GM12878 (cell line): ENCODE measurements at regions not wholly inside any gene's neighbourhood (a gene's known extent, or its start where the extent isn't known, plus 50 kb on each side); places are given as distances from the start of the nearest gene placed in this dataset.

Source experiments
- ATAC-seq: fragments of 200-7000 bp; cut with Tn5 transposase; 3 replicates; pipeline ENCODE4 v1.9.1; 2020; ENCODE audit warnings: mild to moderate bottlenecking, moderate library complexity
- BruUV-seq: library from RNA; stranded (reverse); fragments of 400-500 nt; replicated peaks from 2 replicates; lab custom pipeline; 2021; lab: Mats Ljungman, UMichigan
- CTCF ChIA-PET: fragments of 300-600 bp; sonication (Branson Sonifier 250); formaldehyde crosslinking; extraction: SDS; loops from one replicate; lab custom pipeline; 2021; ENCODE audit warnings: inconsistent platforms; lab: Yijun Ruan, JAX
- POLR2A ChIA-PET: fragments of 350-600 bp; formaldehyde crosslinking; extraction: SDS; loops from one replicate; lab custom pipeline; 2021; ENCODE audit warnings: inconsistent platforms; lab: Charles Lee
- RAD21 ChIA-PET: fragments of 300-600 bp; sonication (Branson Sonifier 250); formaldehyde crosslinking; loops from one replicate; lab custom pipeline; 2023; ENCODE audit warnings: antibody characterized with exemption; ENCODE audit not compliant: unreplicated experiment; lab: Charles Lee
- SMC1A ChIA-PET: fragments of 300-600 bp; sonication (Branson Sonifier 250); formaldehyde crosslinking; loops from one replicate; lab custom pipeline; 2023; ENCODE audit not compliant: unreplicated experiment, uncharacterized antibody; lab: Charles Lee
- DNase-seq: peaks from one replicate; pipeline ENCODE4 v3.0.0-alpha.2; 2011; ENCODE audit warnings: low read depth, low spot score
- FAIRE-seq: peaks from 3 replicates; lab custom pipeline; 2011; peaks lifted over from hg19 to GRCh38; lab: Jason Lieb, UNC
- H2AFZ ChIP-seq: 2 replicates; pipeline ENCODE4 v1.6.0; 2011; ENCODE audit warnings: low read depth, low read length, control low read depth; ENCODE audit not compliant: control insufficient read depth
- H3K27ac ChIP-seq: 2 replicates; pipeline ENCODE4 v1.5.1; 2011; ENCODE audit warnings: control low read depth; ENCODE audit not compliant: control insufficient read depth, insufficient read depth
- H3K27me3 ChIP-seq, 2 experiments: replicated peaks in 1 of 2; 2 replicates each; pipeline versions ENCODE4 v1.6.0 to v1.6.1; 2011; ENCODE audit warnings: low read length in 1 of 2; ENCODE audit not compliant: control insufficient read depth in 2 of 2, insufficient read depth in 2 of 2
- H3K36me3 ChIP-seq, 2 experiments: 2 replicates each; pipeline ENCODE4 v1.5.1; 2011; ENCODE audit warnings: low read length in 1 of 2; ENCODE audit not compliant: control insufficient read depth in 2 of 2, insufficient read depth in 2 of 2
- H3K4me1 ChIP-seq: 2 replicates; pipeline ENCODE4 v1.6.1; 2011; ENCODE audit warnings: mild to moderate bottlenecking, low read length, moderate library complexity, mixed read lengths; ENCODE audit not compliant: control insufficient read depth, insufficient read depth
- H3K4me2 ChIP-seq: 2 replicates; pipeline ENCODE4 v1.6.0; 2011; ENCODE audit warnings: control low read depth; ENCODE audit not compliant: control insufficient read depth, insufficient read depth
- H3K4me3 ChIP-seq: fragments of 200-600 bp; sonication (generic); 2 replicates; pipeline ENCODE4 v1.5.1; 2016
- H3K79me2 ChIP-seq: 2 replicates; pipeline ENCODE4 v1.6.0; 2011; ENCODE audit warnings: low read length; ENCODE audit not compliant: control insufficient read depth, insufficient read depth
- H3K9ac ChIP-seq: 2 replicates; pipeline ENCODE4 v1.8.0; 2011; ENCODE audit warnings: low read length, control low read depth, mixed read lengths; ENCODE audit not compliant: control insufficient read depth, insufficient read depth
- H3K9me3 ChIP-seq: replicated peaks from 3 replicates; pipeline ENCODE4 v1.5.1; 2011; ENCODE audit warnings: mild to moderate bottlenecking, low read length; ENCODE audit not compliant: control insufficient read depth, insufficient read depth
- H4K20me1 ChIP-seq: 2 replicates; pipeline ENCODE4 v1.6.0; 2011; ENCODE audit not compliant: control insufficient read depth, insufficient read depth
- BACH1 ChIP-seq: fragments of 450-650 bp; IDR thresholded peaks from 2 replicates; pipeline ENCODE4 v1.6.1; 2017; ENCODE audit warnings: mild to moderate bottlenecking, borderline replicate concordance
- E2F4 ChIP-seq: IDR thresholded peaks from 2 replicates; pipeline ENCODE4 v1.6.1; 2012; ENCODE audit warnings: low read depth, low read length, improper control_type of control experiment
- ESRRA ChIP-seq: IDR thresholded peaks from 2 replicates; pipeline ENCODE4 v1.6.1; 2012; ENCODE audit warnings: mild to moderate bottlenecking, low read length, improper control_type of control experiment
- NFYB ChIP-seq: IDR thresholded peaks from 2 replicates; pipeline ENCODE4 v1.6.1; 2011; ENCODE audit warnings: low read depth, mild to moderate bottlenecking, low read length, improper control_type of control experiment, moderate library complexity; ENCODE audit not compliant: insufficient read depth
- RAD21 ChIP-seq: IDR thresholded peaks from 2 replicates; pipeline ENCODE4 v1.6.1; 2011; ENCODE audit warnings: mild to moderate bottlenecking, low read depth, low read length, moderate library complexity; ENCODE audit not compliant: insufficient read depth
- RFX5 ChIP-seq: IDR thresholded peaks from 2 replicates; pipeline ENCODE4 v1.6.1; 2011; ENCODE audit warnings: low read depth, low read length, improper control_type of control experiment
- TARDBP ChIP-seq: IDR thresholded peaks from 2 replicates; pipeline ENCODE4 v1.6.1; 2016; ENCODE audit warnings: borderline replicate concordance
- ZBTB11 ChIP-seq: fragments of 450-650 bp; formaldehyde crosslinking; IDR thresholded peaks from 2 replicates; pipeline ENCODE4 v1.5.0; 2022; ENCODE audit warnings: mild to moderate bottlenecking, missing genetic modification characterization
- ZNF384 ChIP-seq: IDR thresholded peaks from 2 replicates; pipeline ENCODE4 v1.6.1; 2012; ENCODE audit warnings: low read depth, mild to moderate bottlenecking, low read length, improper control_type of control experiment, borderline replicate concordance
- WGBS: methylation state at CpG from one replicate; pipeline ENCODE4 v1.1.6; 2016; ENCODE audit warnings: low lambda C conversion rate; ENCODE audit not compliant: insufficient replicate concordance, insufficient coverage; ENCODE audit errors: missing lambda C conversion rate; 5-methylcytosine and 5-hydroxymethylcytosine counted together
- in situ Hi-C: fragments of 300-500 bp; cut with MboI; formaldehyde crosslinking; loops from 9 replicates; pipeline ENCODE4 v1.14.3; 2018; ENCODE audit warnings: mixed read lengths
- intact Hi-C: fragments of 100-400 bp; cut with micrococcal nuclease; formaldehyde crosslinking; loops from one replicate; pipeline ENCODE4 v1.14.2; 2022; ENCODE audit not compliant: unreplicated experiment

GRCh38 chr12:91937706-91938105 lies 207.9 kb downstream of the BTG1 start:
- ChIA-PET CTCF (no interaction called here), POLR2A (no interaction called here), RAD21 (no interaction called here), SMC1A (no interaction called here)
- 82% methylated on average over 1 of the region's 1 CpG for WGBS
- no peak for FAIRE-seq
- Histone ChIP-seq H3K4me3 (no peak overlapping the region), H3K79me2 (no peaks in the 10 kb centered on the region), H3K36me3 (no peaks in the 10 kb centered on the region), H3K4me2 (no peak overlapping the region), H3K9ac (no peak overlapping the region), H3K4me1 (no peaks in the 10 kb centered on the region), H2AFZ (no peak overlapping the region), H3K27ac (no peak overlapping the region), H3K27me3 (no peaks in the 10 kb centered on the region), H3K9me3 (no peaks in the 10 kb centered on the region), H4K20me1 (no peaks in the 10 kb centered on the region)
- intact Hi-C loops (no loop called here), in situ Hi-C loops (no loop called here)
- DNase-seq, result no peak
- ATAC-seq, result no peak
- no TSS peak for BruUV-seq
- TF ChIP-seq ZNF384, result no peak
- TF ChIP-seq ZBTB11 (CRISPR knock-in tag), result no peak
- TF ChIP-seq TARDBP, result no peak
- TF ChIP-seq BACH1, result no peak
- TF ChIP-seq ESRRA, result no peak
- no peak for TF ChIP-seq RFX5
- no peak for TF ChIP-seq NFYB
- no peak for TF ChIP-seq E2F4
- no peak for TF ChIP-seq RAD21
